ENCODE measurements at regions not wholly inside any gene's neighbourhood (a gene's known extent, or its start where the extent isn't known, plus 50 kb on each side); places are given as distances from the start of the nearest gene placed in this dataset.

GRCh38 chr3:157573780-157574378 is 70.7 kb upstream of the VEPH1 start:
- TF ChIP-seq, protein P1, sequence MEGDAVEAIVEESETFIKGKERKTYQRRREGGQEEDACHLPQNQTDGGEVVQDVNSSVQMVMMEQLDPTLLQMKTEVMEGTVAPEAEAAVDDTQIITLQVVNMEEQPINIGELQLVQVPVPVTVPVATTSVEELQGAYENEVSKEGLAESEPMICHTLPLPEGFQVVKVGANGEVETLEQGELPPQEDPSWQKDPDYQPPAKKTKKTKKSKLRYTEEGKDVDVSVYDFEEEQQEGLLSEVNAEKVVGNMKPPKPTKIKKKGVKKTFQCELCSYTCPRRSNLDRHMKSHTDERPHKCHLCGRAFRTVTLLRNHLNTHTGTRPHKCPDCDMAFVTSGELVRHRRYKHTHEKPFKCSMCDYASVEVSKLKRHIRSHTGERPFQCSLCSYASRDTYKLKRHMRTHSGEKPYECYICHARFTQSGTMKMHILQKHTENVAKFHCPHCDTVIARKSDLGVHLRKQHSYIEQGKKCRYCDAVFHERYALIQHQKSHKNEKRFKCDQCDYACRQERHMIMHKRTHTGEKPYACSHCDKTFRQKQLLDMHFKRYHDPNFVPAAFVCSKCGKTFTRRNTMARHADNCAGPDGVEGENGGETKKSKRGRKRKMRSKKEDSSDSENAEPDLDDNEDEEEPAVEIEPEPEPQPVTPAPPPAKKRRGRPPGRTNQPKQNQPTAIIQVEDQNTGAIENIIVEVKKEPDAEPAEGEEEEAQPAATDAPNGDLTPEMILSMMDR (IDR thresholded peaks at IDR 0.05) = no peak
- TF ChIP-seq EZH2phosphoT487 (IDR thresholded peaks at IDR 0.05) = no peak
- TF ChIP-seq EZH2 (IDR thresholded peaks at IDR 0.05) = no peak

Measured in neural progenitor cell (in vitro differentiated cells).